ENCODE measurements at regions not wholly inside any gene's neighbourhood (a gene's known extent, or its start where the extent isn't known, plus 50 kb on each side); places are given as distances from the start of the nearest gene placed in this dataset.

DNA sequence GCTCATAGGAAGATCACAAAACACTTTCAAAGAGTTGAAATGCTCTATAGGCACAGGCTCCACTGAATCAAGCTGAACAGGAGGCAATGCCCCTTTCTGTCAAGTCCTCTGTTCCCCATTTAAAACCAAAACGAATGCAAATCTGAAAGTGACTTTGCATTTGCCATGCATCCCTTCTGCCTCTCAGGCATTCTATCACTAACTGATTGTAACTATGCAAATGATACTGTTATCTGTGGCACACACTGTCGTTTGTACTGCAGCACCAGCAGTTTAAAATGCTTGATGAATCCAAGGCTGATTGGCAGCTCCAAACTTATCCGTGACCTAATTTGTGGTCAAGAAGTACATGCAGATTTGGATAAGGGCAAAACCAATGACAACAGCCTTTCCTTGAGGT is 1067.5 kb upstream of the MAP3K7 start:
- TF ChIP-seq POLR2A (IDR thresholded peaks at IDR 0.05) (no peak), POLR2AphosphoS5 (IDR thresholded peaks at IDR 0.05) (no peak)
- TF ChIP-seq, protein P1, sequence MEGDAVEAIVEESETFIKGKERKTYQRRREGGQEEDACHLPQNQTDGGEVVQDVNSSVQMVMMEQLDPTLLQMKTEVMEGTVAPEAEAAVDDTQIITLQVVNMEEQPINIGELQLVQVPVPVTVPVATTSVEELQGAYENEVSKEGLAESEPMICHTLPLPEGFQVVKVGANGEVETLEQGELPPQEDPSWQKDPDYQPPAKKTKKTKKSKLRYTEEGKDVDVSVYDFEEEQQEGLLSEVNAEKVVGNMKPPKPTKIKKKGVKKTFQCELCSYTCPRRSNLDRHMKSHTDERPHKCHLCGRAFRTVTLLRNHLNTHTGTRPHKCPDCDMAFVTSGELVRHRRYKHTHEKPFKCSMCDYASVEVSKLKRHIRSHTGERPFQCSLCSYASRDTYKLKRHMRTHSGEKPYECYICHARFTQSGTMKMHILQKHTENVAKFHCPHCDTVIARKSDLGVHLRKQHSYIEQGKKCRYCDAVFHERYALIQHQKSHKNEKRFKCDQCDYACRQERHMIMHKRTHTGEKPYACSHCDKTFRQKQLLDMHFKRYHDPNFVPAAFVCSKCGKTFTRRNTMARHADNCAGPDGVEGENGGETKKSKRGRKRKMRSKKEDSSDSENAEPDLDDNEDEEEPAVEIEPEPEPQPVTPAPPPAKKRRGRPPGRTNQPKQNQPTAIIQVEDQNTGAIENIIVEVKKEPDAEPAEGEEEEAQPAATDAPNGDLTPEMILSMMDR (IDR thresholded peaks at IDR 0.05) = no peak

All from breast epithelium (tissue), 3 donors.